GM23338 (cell line): ENCODE measurements at regions not wholly inside any gene's neighbourhood (a gene's known extent, or its start where the extent isn't known, plus 50 kb on each side); places are given as distances from the start of the nearest gene placed in this dataset.

ENCODE experiments used
- EZH2 ChIP-seq: fragments of 200-600 bp; sonication (generic); IDR thresholded peaks from one replicate; pipeline ENCODE4 v1.8.0; 2017; ENCODE audit warnings: antibody characterized with exemption, mild to moderate bottlenecking, low read depth; ENCODE audit not compliant: unreplicated experiment
- POLR2AphosphoS5 ChIP-seq: IDR thresholded peaks from 2 replicates; pipeline ENCODE4 v1.6.1; 2016; ENCODE audit warnings: antibody characterized with exemption, low read depth

DNA sequence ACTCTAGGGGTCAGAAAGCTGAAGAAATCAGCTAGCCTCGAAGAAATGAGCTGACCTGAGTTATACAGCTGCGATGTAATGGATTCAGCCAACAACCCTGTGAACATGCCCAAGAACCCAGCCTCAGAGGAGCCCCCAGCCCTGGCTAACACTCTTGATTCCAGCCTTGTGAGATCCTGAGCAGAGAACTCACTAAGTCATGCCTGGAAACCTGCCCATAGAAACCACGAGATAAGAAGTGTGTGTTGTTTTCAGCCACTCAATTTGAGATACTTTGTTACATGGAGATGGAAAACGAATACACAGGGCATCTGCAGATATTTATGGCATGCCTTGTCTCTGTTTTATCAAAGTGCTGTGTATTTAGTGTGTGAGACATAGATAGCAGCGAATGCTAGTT, 265.2 kb downstream of the QKI start:
- no peak for TF ChIP-seq EZH2
- no peak for TF ChIP-seq POLR2AphosphoS5
